ENCODE measurements at regions not wholly inside any gene's neighbourhood (a gene's known extent, or its start where the extent isn't known, plus 50 kb on each side); places are given as distances from the start of the nearest gene placed in this dataset.

DNA sequence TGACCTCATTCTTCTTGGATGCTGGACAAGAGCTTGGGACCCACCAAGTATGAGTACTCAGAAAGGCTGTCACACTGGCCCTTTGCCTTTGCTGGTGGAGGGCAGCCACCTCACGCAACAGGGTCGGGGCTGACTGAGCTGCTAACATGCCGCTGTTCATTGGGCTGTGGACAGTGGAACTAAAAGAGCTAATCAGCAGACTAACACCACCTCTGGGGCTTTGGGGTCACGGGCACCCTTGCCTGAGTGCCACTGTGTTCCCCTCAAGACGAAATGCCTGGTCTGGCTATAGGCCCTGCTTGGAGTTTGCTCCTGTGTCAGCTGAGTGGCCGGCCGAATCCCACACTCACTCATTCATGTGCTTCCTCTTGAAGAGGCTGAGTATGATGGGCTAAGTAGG, 559.6 kb downstream of the SPRY1 start:
- no peak overlapping the region for H3K27ac ChIP-seq (ENCODE audit: low read depth, low read length)
- H3K4me1 ChIP-seq (ENCODE audit: control insufficient read depth, insufficient read depth, low read length, unreplicated experiment), result no peaks in the 10 kb centered on the region
- no peaks in the 10 kb centered on the region for H3K79me2 ChIP-seq (ENCODE audit: control insufficient read depth, insufficient read depth, low read length, unreplicated experiment)
- H3K36me3 ChIP-seq (ENCODE audit: insufficient read depth, low read length), result no peaks in the 10 kb centered on the region
- no peak overlapping the region for H2AFZ ChIP-seq (ENCODE audit: low read length, unreplicated experiment)
- H3K4me3 ChIP-seq (ENCODE audit: low read depth, low read length), result no peak overlapping the region
- H3K27me3 ChIP-seq (ENCODE audit: insufficient read depth, low read length), result no peaks in the 10 kb centered on the region

DNA sequence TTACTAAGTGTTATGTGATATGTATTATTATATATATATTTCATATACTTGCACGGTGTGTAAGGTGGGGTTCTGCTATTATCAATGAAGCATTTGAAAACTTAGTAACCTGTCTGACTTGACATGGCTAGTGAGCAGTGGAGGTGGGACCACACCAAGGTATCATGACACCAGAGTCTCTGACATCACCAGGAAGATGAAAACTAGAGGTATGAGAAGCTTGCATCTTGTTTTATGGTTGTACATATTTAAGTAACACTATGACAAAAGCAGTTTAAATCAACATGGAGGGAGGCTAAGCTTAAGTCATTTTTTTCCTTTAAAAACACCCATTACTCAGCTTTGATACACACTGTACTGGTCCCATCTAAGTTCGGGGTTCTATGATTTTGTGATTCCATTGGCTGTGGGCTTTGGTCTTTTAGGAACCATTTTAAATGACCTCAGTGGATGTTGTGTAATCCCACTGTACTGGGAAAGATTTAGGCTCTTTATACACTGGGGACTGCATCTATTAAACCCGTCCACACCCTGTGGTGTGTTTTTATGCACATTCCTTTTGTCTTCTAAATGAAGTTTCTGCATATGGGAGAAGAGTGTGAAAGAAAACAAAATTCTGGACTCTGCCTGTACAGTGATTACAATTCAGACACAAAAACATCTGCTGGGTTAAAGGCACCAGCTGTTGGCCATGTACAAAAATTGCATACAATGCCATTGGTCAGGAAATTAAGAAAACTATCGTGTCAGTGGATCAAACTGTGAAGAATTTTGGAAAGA, 570.6 kb downstream of the SPRY1 start:
- Histone ChIP-seq H3K4me3 (ENCODE audit: low read depth, low read length) (no peak overlapping the region), H3K79me2 (ENCODE audit: control insufficient read depth, insufficient read depth, low read length, unreplicated experiment) (no peaks in the 10 kb centered on the region), H3K36me3 (ENCODE audit: insufficient read depth, low read length) (no peaks in the 10 kb centered on the region), H3K27me3 (ENCODE audit: insufficient read depth, low read length) (no peaks in the 10 kb centered on the region), H2AFZ (ENCODE audit: low read length, unreplicated experiment) (no peak overlapping the region), H3K27ac (ENCODE audit: low read depth, low read length) (no peak overlapping the region), H3K4me1 (ENCODE audit: control insufficient read depth, insufficient read depth, low read length, unreplicated experiment) (no peaks in the 10 kb centered on the region)

DNA sequence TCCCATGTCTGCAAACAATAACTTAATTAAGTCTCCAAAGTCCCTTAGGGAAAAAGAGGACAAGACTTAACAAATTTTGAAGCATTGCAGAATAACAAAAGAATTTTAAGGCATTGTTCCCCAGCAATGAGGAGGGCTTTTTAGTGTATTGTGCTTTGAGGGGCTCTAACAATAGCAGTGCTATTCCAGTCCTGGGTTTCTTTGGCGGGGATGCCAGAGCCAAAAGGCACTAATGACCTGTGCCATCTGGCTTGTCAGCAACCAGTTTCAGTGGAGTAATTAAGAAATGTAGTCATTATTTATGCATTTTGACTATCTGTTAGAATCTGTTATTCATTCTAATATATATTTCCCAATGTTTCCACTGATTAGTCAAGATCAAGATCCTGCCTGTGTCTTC, 575.4 kb downstream of the SPRY1 start:
- H3K27ac ChIP-seq (ENCODE audit: low read depth, low read length), result no peak overlapping the region
- H3K27me3 ChIP-seq (ENCODE audit: insufficient read depth, low read length), result no peaks in the 10 kb centered on the region
- H3K4me3 ChIP-seq (ENCODE audit: low read depth, low read length), result no peak overlapping the region
- no peak overlapping the region for H2AFZ ChIP-seq (ENCODE audit: low read length, unreplicated experiment)
- H3K36me3 ChIP-seq (ENCODE audit: insufficient read depth, low read length), result no peaks in the 10 kb centered on the region
- H3K4me1 ChIP-seq (ENCODE audit: control insufficient read depth, insufficient read depth, low read length, unreplicated experiment), result no peaks in the 10 kb centered on the region
- no peaks in the 10 kb centered on the region for H3K79me2 ChIP-seq (ENCODE audit: control insufficient read depth, insufficient read depth, low read length, unreplicated experiment)

DNA sequence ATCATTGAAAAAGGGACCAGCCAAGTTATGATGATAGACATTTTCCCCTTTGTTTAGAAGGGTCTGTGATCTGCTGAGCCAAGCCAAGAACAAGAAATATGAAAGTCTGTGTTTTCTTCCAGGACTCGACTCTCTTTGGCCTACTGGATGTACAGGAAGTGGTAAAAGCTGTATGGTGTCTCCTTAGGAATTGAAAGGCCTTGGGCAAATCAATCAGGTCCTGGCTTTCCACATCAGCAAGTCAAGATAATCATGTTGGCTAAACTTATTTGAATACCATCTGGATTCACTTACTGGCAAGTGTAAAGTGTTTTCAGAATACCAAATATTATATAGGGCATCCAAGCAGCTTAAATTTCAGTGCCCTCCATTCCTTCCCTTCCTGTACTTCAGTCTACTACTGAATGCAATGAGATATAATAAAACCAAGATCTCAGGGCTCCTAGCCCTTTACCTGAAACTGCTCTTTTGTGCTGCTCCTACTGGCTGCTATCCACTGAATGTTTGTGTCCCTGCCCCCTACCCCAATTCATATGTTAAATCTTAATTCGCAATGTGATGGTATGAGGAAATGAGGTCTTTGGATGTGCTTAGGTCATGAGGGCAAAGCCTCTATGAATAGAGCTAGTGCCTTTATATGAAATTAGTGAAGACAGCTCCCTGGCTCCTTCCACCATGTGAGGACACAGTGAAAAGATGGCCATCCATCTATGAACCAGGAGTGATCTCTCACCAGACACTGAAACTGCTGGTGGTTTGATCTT, 578.0 kb downstream of the SPRY1 start:
- Histone ChIP-seq H3K27me3 (ENCODE audit: insufficient read depth, low read length) (no peaks in the 10 kb centered on the region), H3K79me2 (ENCODE audit: control insufficient read depth, insufficient read depth, low read length, unreplicated experiment) (no peaks in the 10 kb centered on the region), H3K36me3 (ENCODE audit: insufficient read depth, low read length) (no peaks in the 10 kb centered on the region), H3K4me3 (ENCODE audit: low read depth, low read length) (no peak overlapping the region), H3K4me1 (ENCODE audit: control insufficient read depth, insufficient read depth, low read length, unreplicated experiment) (no peaks in the 10 kb centered on the region), H3K27ac (ENCODE audit: low read depth, low read length) (no peak overlapping the region), H2AFZ (ENCODE audit: low read length, unreplicated experiment) (no peak overlapping the region)

DNA sequence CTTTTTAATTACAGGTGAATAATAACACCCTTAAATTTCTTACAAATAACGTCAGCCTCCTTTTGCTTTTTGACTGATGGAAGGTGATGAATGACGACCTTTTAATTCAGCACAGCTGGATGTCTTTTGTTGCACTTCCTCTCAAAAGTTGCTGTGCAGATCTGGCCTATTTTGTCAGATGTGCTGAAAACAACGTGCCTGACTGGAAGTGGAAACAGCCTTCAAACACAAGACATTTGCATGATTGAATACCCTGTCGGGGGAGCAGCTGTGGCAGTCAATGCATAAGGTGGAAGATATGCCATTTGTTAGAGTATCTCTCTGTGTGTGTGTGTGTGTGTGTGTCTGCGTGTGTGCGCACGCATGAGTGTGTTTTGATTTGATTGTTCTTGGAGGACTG, 579.7 kb downstream of the SPRY1 start:
- Histone ChIP-seq H3K4me3 (ENCODE audit: low read depth, low read length) (no peak overlapping the region), H3K36me3 (ENCODE audit: insufficient read depth, low read length) (no peaks in the 10 kb centered on the region), H3K27ac (ENCODE audit: low read depth, low read length) (no peak overlapping the region), H3K27me3 (ENCODE audit: insufficient read depth, low read length) (no peaks in the 10 kb centered on the region), H2AFZ (ENCODE audit: low read length, unreplicated experiment) (no peak overlapping the region), H3K79me2 (ENCODE audit: control insufficient read depth, insufficient read depth, low read length, unreplicated experiment) (no peaks in the 10 kb centered on the region), H3K4me1 (ENCODE audit: control insufficient read depth, insufficient read depth, low read length, unreplicated experiment) (no peaks in the 10 kb centered on the region)

DNA sequence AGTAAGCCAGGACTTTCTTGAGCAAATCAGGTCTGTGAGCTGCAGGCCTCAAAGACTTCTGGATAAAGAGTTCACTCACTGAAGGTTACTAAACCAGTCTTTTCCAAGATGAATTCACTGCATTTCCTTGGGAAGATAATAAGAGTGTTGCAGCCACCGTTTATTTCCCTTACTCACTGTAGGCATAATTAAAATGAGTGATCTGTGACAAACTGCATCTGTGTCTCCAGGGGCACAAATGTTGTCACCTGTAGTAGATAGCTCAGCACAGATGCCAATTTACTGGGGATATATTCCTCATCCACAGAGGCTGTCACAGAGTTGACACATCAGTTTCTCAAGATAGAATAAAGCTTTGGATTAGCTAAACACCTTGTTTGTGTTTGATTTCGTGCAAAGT, 580.2 kb downstream of the SPRY1 start:
- H2AFZ ChIP-seq (ENCODE audit: low read length, unreplicated experiment), result no peak overlapping the region
- H3K79me2 ChIP-seq (ENCODE audit: control insufficient read depth, insufficient read depth, low read length, unreplicated experiment), result no peaks in the 10 kb centered on the region
- H3K27ac ChIP-seq (ENCODE audit: low read depth, low read length), result no peak overlapping the region
- H3K4me1 ChIP-seq (ENCODE audit: control insufficient read depth, insufficient read depth, low read length, unreplicated experiment), result no peaks in the 10 kb centered on the region
- H3K36me3 ChIP-seq (ENCODE audit: insufficient read depth, low read length), result no peaks in the 10 kb centered on the region
- H3K27me3 ChIP-seq (ENCODE audit: insufficient read depth, low read length), result no peaks in the 10 kb centered on the region
- no peak overlapping the region for H3K4me3 ChIP-seq (ENCODE audit: low read depth, low read length)

DNA sequence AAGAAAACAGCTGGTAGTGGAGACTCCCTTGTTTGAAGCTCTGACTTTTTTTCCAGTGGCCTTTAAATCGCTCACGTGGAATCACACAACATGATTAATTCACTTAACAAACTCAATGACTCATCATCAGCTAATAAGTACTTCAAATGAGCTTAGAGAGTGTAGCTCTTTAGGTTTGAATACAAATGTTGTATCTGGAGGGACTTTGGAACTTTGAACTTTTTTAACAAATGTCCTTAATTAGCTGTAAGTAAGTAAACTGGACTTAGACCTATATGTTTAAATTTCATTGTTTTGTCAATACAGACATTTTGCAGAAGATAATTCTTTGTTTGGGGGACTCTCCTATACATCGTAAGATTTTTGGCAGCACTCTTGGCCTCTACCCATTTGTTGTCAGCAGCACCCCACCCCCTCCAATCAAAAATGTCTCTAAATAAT, 581.1 kb downstream of the SPRY1 start:
- H3K4me1 ChIP-seq (ENCODE audit: control insufficient read depth, insufficient read depth, low read length, unreplicated experiment), result no peaks in the 10 kb centered on the region
- no peak overlapping the region for H3K27ac ChIP-seq (ENCODE audit: low read depth, low read length)
- H3K27me3 ChIP-seq (ENCODE audit: insufficient read depth, low read length), result no peaks in the 10 kb centered on the region
- H2AFZ ChIP-seq (ENCODE audit: low read length, unreplicated experiment), result no peak overlapping the region
- H3K79me2 ChIP-seq (ENCODE audit: control insufficient read depth, insufficient read depth, low read length, unreplicated experiment), result no peaks in the 10 kb centered on the region
- H3K4me3 ChIP-seq (ENCODE audit: low read depth, low read length), result no peak overlapping the region
- H3K36me3 ChIP-seq (ENCODE audit: insufficient read depth, low read length), result no peaks in the 10 kb centered on the region

DNA sequence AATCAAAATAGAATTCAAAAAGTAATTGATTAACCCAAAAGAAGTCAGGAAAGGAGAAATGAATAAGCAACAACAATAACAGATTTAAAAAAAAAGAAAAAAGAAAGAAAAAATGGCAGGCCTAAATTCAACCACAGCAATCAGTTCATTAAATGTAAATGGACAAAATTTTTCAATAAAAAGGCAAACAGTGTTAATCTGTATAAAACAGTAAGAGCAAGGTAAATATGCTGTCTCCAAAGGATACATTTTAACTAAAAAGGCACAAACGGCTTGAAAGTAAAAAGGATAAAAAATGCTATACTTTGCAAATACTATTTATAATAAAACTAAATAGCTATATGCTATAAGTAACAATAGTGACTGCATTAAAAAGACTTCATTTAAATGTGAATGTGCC, 582.0 kb downstream of the SPRY1 start:
- Histone ChIP-seq H3K79me2 (ENCODE audit: control insufficient read depth, insufficient read depth, low read length, unreplicated experiment) (no peaks in the 10 kb centered on the region), H2AFZ (ENCODE audit: low read length, unreplicated experiment) (no peak overlapping the region), H3K36me3 (ENCODE audit: insufficient read depth, low read length) (no peaks in the 10 kb centered on the region), H3K27ac (ENCODE audit: low read depth, low read length) (no peak overlapping the region), H3K27me3 (ENCODE audit: insufficient read depth, low read length) (no peaks in the 10 kb centered on the region), H3K4me3 (ENCODE audit: low read depth, low read length) (no peak overlapping the region), H3K4me1 (ENCODE audit: control insufficient read depth, insufficient read depth, low read length, unreplicated experiment) (no peaks in the 10 kb centered on the region)

DNA sequence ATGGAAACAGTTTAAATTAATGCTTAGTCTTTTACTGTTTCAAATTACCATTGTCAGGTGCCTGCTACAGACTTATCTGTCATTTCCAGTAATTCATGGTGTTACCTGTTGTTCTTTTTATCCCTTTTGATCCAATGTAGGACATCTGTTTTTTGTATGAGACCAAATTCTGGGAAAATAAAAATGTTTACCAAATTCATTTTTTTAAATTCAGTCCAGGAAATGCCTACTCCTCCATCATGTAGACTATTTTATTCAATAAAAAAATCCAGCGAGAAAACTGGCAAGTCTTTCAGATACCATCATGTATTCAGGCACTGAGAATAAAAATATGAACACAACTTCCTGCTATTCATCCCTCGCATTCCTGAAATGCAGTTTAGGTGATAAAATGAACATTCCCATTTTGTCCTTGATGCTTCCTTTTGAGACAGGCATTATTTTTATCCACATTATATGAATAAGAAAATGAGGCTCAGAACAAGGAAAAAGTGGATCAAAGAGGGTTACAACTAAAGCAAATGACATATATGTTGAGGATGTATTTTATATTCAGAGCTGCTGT, 584.2 kb downstream of the SPRY1 start:
- Histone ChIP-seq H3K27me3 (ENCODE audit: insufficient read depth, low read length) (no peaks in the 10 kb centered on the region), H3K36me3 (ENCODE audit: insufficient read depth, low read length) (no peaks in the 10 kb centered on the region), H3K4me3 (ENCODE audit: low read depth, low read length) (no peak overlapping the region), H3K27ac (ENCODE audit: low read depth, low read length) (no peak overlapping the region), H3K79me2 (ENCODE audit: control insufficient read depth, insufficient read depth, low read length, unreplicated experiment) (no peaks in the 10 kb centered on the region), H2AFZ (ENCODE audit: low read length, unreplicated experiment) (no peak overlapping the region), H3K4me1 (ENCODE audit: control insufficient read depth, insufficient read depth, low read length, unreplicated experiment) (peaks cover 5% of the 10 kb centered on the region)

DNA sequence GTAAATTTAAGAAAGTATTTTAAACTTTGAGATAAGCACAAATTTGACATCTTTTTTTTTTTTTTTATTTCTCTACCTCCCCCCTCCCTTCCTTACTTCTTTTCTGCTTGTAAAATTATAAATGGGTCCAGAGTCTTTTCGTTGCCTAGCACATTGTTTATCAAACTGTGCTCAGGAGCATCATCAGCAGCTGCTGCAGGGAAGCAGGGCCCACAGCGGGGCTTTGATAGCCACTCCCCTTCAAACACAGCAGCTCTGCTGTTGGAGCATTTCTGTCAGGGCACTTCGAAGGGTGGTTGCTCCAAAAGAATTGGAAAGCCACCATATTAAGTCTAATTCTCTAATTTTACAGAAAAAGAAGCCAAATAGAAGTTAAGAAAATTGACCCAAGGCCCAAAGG, 588.3 kb downstream of the SPRY1 start:
- H3K36me3 ChIP-seq (ENCODE audit: insufficient read depth, low read length), result no peaks in the 10 kb centered on the region
- H3K79me2 ChIP-seq (ENCODE audit: control insufficient read depth, insufficient read depth, low read length, unreplicated experiment), result no peaks in the 10 kb centered on the region

More for the DNA sequence above, 588.3 kb downstream of the SPRY1 start:
- Histone ChIP-seq H2AFZ (ENCODE audit: low read length, unreplicated experiment) (no peak overlapping the region), H3K27me3 (ENCODE audit: insufficient read depth, low read length) (no peaks in the 10 kb centered on the region), H3K4me1 (ENCODE audit: control insufficient read depth, insufficient read depth, low read length, unreplicated experiment) (peaks cover 21% of the 10 kb centered on the region), H3K27ac (ENCODE audit: low read depth, low read length) (no peak overlapping the region), H3K4me3 (ENCODE audit: low read depth, low read length) (no peak overlapping the region)
